IMR-90 (cell line): ENCODE measurements at regions not wholly inside any gene's neighbourhood (a gene's known extent, or its start where the extent isn't known, plus 50 kb on each side); places are given as distances from the start of the nearest gene placed in this dataset.

Experiments
- BHLHE40 ChIP-seq: fragments of 150-350 bp; IDR thresholded peaks from 2 replicates; pipeline ENCODE4 v1.6.1; 2016; ENCODE audit warnings: mild to moderate bottlenecking, low read depth, low read length
- CEBPB ChIP-seq: IDR thresholded peaks from 2 replicates; pipeline ENCODE4 v1.6.1; 2012; ENCODE audit warnings: low read depth, low read length, improper control_type of control experiment
- CHD1 ChIP-seq: IDR thresholded peaks from 2 replicates; pipeline ENCODE4 v1.6.1; 2012; ENCODE audit warnings: low read depth, low read length, improper control_type of control experiment
- CTCF ChIP-seq: conservative IDR thresholded peaks from 2 replicates; pipeline ENCODE4 v1.5.1; 2012; ENCODE audit warnings: mild to moderate bottlenecking, low read depth, low read length, improper control_type of control experiment
- ELK1 ChIP-seq: fragments of 150-350 bp; IDR thresholded peaks from 2 replicates; pipeline ENCODE4 v1.6.1; 2016; ENCODE audit warnings: low read depth, mild to moderate bottlenecking, low read length, moderate library complexity, borderline replicate concordance
- MXI1 ChIP-seq: IDR thresholded peaks from 2 replicates; pipeline ENCODE4 v1.6.1; 2012; ENCODE audit warnings: low read depth, mild to moderate bottlenecking, low read length, moderate library complexity, borderline replicate concordance
- NFE2L2 ChIP-seq: fragments of 150-350 bp; IDR thresholded peaks from 2 replicates; pipeline ENCODE4 v1.6.1; 2016; ENCODE audit warnings: low read depth, mild to moderate bottlenecking, low read length
- POLR2A ChIP-seq: IDR thresholded peaks from 2 replicates; pipeline ENCODE4 v1.6.1; 2012; ENCODE audit warnings: mild to moderate bottlenecking, low read depth, low read length
- RAD21 ChIP-seq: IDR thresholded peaks from 2 replicates; pipeline ENCODE4 v1.6.1; 2012; ENCODE audit warnings: low read length, improper control_type of control experiment
- RCOR1 ChIP-seq: IDR thresholded peaks from 2 replicates; pipeline ENCODE4 v1.6.1; 2012; ENCODE audit warnings: mild to moderate bottlenecking, low read length, improper control_type of control experiment; ENCODE audit not compliant: insufficient replicate concordance
- RFX5 ChIP-seq: IDR thresholded peaks from 2 replicates; pipeline ENCODE4 v1.8.0; 2012; ENCODE audit warnings: low read depth, mild to moderate bottlenecking, low read length, moderate library complexity
- SMC3 ChIP-seq: fragments of 150-350 bp; IDR thresholded peaks from 2 replicates; pipeline ENCODE4 v1.6.1; 2016; ENCODE audit warnings: low read depth, mild to moderate bottlenecking, antibody characterized with exemption, low read length, moderate library complexity
- USF2 ChIP-seq: fragments of 150-350 bp; IDR thresholded peaks from 2 replicates; pipeline ENCODE4 v1.6.1; 2017; ENCODE audit warnings: mild to moderate bottlenecking, antibody characterized with exemption, low read length, low read depth

GRCh38 chr2:63763391-63763941 lies 78.2 kb upstream of the UGP2 start:
- TF ChIP-seq POLR2A: no peak
- no peak for TF ChIP-seq CTCF
- TF ChIP-seq RFX5: no peak
- no peak for TF ChIP-seq USF2
- TF ChIP-seq ELK1: no peak
- 0 out of 2 replicates have a peak, but pooled peaks have one; percentile 22 for TF ChIP-seq CEBPB
- no peak for TF ChIP-seq RAD21
- TF ChIP-seq CHD1: no peak
- TF ChIP-seq BHLHE40: no peak
- TF ChIP-seq MXI1: no peak
- no peak for TF ChIP-seq SMC3
- TF ChIP-seq RCOR1: no peak
- no peak for TF ChIP-seq NFE2L2
